Muscle of back (tissue), 3 donors: ENCODE measurements at regions not wholly inside any gene's neighbourhood (a gene's known extent, or its start where the extent isn't known, plus 50 kb on each side); places are given as distances from the start of the nearest gene placed in this dataset.
"Not testable (repeated sequence)": the region's sequence is repeated elsewhere in the genome, so short reads cannot be mapped to it uniquely, and the experiment has no call there.

Experiments
- DNase-seq, 3 donors: peaks; one replicate each; pipeline versions ENCODE4 v3.0.0 to v3.0.0-alpha.2; 2013

DNA sequence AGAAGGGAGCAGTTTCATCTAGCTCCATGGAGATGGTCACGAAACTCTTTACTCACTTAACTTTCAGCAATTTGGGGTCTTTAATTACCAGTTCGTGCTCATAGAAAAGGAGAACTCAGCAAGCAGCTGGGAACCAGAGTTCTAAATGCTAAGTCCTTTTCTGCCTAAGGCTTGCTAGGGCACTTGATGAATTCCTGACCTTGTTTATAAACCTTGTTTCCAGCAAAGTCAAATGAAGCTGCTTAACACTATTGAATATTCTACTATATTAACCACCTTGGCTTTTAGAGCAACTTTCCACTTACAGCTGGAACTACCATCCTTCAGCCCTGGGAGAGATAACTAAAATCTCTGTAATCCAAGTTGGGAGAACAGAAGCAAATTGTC lies 79.5 kb upstream of the TSC22D2 start:
- DNase-seq = no peak

DNA sequence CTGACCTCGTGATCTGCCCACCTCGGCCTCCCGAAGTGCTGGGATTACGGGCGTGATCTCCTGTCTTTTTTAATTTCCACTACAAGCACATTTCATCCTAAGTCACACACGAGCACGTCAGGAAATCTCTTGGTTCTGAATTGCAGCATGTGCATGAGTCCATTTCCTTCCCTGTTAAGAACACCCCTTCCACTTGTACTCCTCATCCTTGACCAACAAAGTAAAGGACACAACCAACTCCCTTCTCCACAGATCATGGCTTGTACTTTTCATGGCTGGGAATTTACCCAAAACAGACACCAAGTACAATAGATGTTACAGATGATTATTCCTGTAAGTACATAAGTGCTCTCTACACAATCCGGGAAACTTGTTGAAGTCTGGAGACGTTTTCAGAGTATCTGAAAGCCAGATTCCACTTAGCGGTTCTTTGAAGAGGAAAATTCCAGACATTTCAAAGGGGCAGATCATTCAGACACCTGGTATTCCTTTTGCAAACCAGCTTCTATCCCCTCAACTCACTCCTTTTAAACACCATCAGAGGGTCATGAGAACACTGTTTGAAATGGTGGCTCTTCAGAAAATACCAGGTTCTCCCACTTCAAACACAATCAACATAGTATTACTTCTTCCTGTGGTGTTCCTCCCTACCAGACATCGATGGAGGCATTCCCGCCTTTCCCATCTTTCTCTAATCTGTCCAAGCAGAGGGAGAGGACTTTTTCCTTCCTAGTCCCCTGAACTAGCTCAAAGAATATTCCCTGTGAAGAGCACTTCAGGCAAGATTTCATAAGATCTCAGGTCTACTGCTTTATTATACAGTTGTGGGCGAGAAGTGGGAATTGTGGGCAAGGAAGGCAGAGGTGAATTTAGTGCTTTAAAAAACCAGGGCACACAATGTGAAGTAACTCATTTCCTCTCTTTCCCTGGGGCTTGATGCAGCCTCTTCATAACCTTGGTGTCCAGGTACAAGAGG lies 80.1 kb upstream of the TSC22D2 start:
- DNase-seq = no peak

DNA sequence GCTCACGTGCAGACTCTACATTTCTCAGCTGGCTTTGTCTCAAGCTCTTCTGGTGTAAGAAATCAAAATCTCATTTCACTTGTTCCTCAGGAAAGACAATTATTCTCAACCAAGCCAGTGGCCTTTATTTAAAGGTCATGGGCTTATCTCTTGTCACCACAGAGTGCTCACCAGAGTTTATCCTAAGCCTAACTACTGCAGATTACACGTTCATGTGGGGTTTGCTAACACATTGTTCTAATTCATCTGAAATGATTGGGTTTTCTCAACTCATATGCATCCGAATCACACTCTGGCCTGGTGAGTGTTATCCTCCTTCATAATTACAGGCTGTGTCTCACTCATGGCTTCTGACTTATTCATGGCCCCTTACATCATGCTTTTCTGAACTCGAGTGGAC lies 83.3 kb upstream of the TSC22D2 start:
- no peak for DNase-seq

DNA sequence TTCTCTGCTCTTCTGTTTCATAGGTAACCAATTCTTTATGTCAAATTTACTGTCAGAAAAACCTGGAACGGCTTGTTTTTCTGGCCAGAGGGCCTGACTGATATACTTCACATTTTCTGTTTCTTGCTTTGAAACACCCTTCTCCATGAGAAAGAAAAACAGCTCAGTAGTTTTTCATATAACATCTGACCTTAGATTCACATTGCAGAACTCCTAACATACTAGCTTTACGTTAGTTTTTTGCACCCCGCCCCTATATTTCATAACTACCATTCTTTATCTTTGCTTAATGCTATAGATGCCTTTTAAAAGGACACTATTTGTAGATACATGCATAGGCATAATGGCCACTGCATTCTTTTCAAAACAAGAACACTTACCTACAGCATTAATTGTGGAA lies 83.9 kb upstream of the TSC22D2 start:
- no peak for DNase-seq

DNA sequence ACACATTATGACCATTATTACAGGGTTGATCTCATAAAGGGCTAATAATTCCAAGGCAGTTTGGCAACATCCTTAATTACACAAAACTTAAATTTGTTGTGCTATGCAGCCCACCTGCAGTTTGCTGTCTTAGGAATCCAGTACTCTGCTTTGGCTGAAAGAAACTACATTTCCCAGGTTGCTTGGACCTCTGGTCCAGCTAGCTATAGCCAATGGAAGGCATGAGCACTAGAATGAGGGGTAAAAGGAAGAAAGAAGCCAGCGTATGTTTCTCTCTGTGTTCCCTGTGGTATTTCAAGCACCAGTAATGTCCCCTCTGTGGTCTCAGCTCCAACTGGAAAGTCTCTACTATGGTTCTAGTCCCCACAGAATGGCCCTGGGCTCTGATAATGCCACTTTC lies 84.3 kb upstream of the TSC22D2 start:
- no peak for DNase-seq

DNA sequence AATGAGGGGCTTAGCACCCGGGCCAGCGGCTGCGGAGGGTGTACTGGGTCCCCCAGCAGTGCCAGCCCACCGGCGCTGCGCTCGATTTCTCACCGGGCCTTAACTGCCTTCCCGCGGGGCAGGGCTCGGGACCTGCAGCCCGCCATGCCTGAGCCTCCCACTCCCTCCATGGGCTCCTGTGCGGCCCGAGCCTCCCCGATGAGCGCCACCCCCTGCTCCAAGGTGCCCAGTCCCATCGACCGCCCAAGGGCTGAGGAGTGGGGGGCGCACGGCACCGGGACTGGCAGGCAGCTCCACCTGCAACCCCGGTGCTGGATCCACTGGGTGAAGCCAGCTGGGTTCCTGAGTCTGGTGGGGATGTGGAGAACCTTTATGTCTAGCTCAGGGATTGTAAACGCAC lies 85.0 kb upstream of the TSC22D2 start:
- DNase-seq = not testable (repeated sequence)

DNA sequence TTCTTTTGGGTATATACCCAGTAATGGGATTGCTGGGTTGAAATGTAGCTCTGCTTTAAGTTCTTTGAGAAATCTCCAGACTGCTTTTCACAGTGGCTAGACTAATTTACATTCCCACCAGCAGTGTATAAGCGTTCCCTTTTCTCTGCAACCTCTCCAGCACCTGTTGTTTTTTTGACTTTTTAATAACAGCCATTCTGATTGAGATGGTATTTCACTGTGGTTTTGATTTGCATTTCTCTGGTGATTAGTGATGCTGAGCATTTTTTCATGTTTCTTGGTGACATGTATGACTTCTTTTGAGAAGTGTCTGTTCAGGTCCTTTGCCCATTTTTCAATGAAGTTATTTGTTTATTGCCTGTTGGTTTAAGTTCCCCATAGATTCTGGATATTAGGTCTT lies 87.1 kb upstream of the TSC22D2 start:
- DNase-seq = not testable (repeated sequence)

DNA sequence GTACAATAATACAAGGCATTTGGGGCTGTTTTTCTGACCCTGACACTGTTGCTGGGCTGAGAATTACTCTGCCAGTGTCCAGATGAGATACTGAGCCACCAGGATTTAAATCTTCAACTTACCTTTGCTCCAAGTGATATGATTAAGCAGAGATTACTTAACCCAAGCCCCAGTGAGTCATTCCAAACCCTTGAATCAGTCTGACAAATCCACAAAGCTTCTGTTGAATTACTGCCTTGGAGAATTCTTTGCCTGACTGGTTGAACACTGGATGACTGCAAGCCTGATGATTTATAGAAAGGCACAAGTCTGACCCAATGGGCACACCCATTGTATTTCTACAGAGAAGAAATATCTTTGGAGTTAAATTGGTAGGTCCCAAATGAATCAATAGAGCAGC lies 88.2 kb upstream of the TSC22D2 start:
- DNase-seq = peak in 1 of 3 donors; percentile 89

DNA sequence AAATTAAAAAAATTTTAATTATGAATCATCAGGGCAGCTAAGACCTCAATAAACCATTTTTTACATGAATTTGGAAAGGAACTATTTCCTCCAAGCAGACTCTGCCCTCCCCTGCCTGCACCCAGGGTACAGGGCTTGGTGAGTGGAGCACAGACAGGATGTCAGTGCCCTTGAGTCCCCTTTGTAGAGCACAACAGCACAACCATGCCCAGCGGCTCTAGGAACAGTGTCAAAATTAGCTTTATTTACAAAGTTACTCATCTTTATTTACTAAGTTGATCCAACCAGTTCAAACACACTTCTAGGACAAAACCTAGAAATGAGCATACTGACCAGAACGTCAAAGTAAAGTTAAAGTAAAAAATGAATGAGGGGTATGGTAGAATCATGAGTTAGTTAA lies 90.6 kb upstream of the TSC22D2 start:
- DNase-seq = no peak

DNA sequence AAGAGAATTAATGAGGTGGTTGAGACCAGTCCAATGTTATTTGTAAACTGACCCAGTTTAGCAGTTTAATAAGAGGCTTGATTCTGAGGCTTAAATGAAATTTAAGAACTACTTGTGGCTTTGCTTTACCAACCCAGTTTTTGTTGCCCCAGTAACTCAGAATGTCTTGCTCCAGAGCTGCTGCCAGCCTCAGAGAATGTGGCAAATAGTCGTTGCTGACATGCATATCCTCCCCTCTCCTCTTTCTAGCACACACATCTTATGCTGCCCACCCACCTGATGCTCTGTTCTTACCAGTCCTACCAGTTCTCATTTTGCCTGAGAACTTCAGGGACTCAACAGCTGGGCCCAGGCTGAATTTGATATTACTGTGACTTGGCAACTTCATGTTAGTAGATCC lies 92.4 kb upstream of the TSC22D2 start:
- DNase-seq = no peak

DNA sequence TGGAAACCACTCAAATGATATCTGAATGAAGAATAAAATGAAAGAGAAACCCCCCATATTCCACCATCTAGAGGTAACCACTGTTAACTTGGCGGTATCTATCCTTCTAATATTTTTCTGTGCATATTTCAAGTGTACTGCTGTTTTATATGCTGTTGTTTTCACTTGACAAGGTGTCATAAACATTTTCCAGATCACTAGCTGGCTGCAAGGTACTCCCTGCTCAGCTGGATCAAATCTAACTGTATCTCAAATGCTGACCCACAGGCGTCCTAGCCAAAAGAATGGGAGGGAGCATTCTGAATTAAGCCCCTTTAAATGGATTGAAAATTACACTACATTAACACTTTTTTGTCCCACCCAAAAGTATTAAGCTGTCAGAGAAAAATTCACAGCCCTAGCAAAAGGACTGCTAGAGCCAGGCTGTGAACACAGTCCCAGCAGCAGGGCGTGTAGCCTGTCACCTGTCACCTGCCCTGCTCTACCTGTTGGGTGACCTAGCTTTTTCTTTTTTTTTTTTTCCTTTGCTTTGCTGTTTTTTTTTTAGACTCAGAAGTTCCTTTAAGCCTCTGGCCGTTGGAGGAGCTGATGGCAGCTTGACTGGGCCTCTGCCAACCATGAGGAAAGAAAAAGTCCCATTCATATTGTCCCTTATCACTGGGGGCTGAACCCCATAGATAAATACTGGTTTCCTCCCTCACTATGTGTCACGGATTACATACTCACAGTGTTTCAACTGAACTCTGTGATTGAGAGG lies 93.7 kb upstream of the TSC22D2 start:
- no peak for DNase-seq

DNA sequence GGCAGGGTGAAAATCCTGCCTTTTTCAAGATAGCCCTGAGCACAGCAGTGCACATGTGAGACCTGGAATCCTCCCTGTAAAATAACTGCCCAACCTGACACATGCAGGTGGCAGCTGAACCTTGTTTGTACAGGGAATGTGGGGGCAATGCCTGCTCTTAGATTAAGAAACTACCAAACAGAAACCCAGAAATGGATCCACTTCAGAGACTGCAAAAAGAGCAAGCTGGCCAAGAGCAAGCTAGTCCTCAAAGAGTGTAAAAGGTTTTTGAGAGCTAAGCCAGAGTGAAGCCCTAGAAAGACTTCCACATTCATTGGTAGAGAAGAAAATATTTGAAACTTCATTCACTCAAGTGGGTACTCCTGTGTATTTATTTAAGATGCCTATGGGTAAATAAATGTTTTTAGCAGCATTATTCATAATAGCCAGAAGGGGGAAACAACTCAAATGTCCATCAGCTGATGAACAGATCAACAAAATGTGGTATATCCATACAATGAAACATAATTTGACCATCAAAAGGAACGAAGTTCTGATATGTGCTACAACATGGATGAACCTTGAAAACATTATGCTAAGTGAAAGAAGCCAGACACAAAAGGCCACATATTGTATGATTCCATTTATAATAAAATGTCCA lies 96.0 kb upstream of the TSC22D2 start:
- no peak for DNase-seq

DNA sequence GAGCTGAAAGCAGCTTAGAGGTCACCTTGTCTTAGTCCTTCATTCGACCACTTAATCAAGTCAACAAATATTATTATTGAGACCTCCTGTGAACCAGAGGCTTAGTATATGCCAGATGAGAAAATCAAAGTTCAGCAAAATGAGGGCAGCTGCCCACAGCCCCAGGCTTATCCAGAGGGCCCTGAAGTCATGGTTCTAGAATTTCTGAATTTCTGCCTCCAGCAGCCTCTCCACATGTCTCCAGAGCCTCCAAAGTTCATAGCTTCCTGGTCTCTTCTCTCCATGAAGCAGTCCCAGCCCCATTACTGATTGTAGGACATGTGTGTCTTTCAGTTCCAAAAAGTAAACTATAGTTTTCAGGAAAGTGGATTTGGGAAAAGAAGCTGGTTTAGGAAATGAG lies 96.9 kb upstream of the TSC22D2 start:
- DNase-seq = no peak

DNA sequence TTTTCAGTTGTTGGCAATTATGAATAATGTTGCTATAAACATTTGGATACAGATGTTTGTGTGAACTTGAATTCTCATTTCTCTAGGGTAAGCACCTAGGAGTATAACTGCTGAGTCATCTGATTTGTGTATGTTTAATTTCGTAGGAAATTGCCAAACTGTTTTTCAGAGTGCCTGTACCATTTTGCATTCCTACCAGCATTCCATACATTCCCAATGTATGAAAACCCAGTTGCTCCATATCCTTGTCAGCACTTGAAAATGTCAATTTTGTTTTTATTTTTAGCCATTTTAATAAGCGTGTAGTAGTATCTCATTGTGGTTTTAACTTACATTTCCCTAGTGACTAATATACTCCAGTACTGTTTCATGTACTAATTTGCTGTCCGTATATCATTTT lies 98.5 kb upstream of the TSC22D2 start:
- DNase-seq = peak in 1 of 3 donors; percentile 82

DNA sequence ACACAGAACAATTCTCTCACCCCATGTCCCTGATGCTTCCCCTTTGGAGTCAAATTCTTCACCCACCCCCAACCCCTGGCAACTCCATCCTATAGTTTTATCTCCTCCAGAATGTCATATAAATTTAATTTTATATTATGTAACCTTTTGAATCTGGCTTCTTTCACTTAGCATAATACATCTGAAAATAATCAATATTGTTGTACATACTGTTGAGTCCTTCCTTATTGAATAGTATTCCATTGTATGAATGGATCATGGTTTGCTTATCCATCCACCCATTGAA lies 98.9 kb upstream of the TSC22D2 start:
- DNase-seq = no peak

DNA sequence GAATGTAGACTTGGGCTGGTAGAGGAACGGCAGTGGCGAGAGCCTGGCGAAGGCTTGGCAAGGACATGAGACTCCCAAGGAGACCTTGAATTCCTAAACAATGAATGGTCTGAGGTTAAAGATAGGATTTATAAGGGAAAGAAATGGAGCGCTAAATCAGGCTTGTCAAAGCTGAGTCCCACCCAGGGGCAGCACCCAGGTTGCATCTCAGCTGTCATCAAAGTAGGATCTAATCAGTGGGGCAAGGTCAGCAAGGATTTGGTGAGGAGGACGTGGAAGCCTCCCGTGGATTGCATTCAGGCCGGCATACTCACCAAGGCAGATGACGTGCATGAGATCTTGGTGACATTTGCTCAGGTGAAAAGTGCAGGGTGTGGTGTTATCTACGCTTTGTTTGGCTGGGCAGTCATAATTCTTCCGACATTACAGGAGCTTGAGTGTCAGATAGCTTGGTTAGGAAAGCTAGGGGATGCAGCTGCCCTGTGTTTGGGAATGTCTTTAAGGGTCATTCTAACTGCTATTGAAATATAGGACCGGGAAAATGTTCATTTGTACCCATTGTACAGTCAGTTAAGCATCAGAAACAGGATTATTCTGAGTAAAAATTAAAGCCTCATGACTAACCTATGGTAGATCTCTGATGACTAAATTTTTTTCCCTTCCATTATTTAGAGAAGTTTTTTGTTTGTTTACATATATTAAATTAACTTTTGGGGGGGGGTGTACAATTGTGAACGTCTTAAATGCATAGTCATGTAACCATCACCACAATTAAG lies 99.4 kb upstream of the TSC22D2 start:
- DNase-seq = peak in 1 of 3 donors; percentile 36

DNA sequence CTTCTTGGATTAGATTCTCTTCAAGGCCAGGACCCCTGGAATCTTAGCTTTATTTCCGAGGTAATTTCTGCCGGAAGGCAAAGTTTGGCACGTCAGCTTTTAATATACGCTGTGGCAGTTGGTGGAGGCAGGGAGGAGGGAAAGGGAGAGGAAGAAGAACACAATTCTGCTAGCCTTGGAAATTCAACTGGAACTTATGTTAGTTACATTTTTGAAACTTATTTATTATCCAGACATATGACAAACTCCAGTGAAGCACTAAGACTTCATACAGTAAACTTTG lies 100.1 kb upstream of the TSC22D2 start:
- peak in 1 of 3 donors; percentile 22 for DNase-seq

DNA sequence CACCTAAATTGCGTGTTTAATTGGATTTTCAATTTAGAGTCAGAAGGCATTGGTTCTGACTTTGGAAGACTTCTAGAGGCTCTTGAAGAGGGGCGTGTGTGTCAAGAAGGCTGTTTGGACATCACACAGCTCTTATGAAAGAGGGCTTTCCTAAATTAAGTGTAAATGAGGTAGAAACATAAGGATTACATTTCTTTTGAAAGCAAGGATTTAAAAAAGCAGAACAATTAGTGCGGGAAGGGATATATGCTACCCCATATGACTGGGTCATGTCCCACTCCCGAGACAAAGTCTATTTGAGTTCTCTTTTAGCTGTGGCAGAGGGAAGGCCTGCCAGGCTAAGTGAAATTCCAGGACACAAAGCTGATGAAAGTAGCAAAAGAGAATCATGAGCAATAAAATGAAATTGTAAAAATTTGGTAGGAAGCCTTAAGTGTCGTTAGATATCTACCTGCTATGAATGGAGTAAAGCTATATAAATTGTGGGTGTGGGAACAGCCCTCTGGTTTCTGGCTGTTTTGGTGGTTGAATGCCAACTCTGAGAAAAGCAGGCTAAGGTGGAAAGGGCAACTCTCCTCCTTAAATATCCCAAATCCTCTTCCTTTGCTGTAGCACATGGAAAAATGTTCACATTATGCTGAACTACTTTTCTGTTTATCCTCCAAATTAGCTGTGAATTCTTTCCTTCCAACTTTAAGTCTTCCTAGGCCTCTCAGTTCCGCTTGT lies 100.6 kb upstream of the TSC22D2 start:
- peak in 2 of 3 donors; percentile 27 to 66 for DNase-seq

DNA sequence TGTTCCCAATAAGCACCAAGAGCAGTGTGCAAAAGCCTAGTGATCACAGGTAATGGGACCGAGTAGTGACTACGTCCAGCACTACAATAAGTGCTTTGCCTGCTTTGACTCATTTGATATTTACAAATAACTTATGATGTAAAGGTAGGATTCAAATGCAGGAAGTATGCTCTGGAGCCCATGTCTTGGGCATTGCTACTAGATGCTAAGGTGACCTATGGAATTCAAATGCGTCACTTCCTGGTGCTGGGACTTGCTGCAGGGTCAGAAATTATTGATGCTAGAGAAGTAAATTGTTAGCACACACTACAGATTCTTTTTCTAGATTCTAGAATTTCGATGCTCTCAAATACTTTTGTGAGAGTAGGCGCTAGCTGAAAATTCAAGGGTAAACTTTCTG lies 101.2 kb upstream of the TSC22D2 start:
- no peak for DNase-seq

DNA sequence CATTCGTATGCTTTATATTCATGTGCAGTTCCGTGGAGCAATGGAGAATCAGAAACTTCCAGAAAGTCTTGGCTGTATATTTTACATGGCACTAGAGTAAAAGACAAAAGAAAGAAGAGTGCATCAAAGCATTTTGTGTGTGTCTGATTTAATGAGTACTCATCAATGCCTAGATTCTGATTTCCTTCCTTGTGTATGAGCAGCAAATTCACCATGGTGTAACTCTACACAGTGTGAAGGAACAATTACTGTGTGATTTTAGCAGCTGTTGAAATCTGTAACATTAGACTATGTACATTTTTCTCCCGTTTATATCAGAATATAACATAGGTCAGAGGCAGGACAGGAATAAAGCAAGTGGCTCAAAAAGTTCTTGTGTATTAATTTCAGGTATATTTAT lies 102.0 kb upstream of the TSC22D2 start:
- DNase-seq = peak in 1 of 3 donors; percentile 42

DNA sequence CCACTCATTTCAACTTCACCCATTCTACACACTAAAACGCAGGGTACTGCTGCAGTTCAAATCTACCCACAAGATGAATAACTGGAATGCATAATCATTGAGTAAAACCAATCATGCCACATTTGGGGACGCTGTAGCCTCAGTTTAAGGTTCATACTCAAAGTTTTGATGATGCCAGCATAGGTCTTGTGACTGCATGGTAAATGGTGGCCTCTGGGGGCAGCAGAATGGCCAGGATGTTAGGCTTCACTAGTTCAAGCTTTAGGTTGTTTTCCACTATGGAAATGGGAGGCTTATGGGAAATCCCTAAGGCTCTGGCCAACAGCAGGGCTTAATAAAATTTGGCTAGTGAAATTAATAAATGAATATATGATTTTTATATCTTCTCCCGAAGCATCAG lies 104.3 kb upstream of the TSC22D2 start:
- DNase-seq = no peak

DNA sequence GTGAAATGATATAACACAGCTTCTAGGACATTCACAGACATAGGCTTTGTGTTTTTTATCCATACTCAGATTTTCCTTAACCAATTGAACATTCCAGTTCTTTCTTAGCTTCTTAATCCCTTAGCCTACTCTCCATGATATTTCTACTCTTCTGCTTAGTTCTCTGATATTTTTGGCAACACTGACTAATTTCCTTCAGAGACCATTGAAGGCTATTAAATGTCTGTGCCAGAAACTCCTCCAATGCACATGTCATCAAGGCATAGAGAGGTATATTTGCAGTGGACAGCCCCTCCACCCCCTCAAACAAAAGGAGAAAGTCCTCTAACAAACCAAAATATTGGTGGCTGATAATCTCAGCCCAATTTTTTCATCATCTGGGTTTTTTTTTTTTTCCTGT lies 105.9 kb upstream of the TSC22D2 start:
- DNase-seq = no peak
